Stomach (tissue), 8 donors: ENCODE measurements at regions not wholly inside any gene's neighbourhood (a gene's known extent, or its start where the extent isn't known, plus 50 kb on each side); places are given as distances from the start of the nearest gene placed in this dataset.
A peak's percentile ranks its signal among the peaks of the same experiment; 100 is the strongest.
"Not testable (repeated sequence)": the region's sequence is repeated elsewhere in the genome, so short reads cannot be mapped to it uniquely, and the experiment has no call there.

Experiments used
- DNase-seq, 2 donors: peaks; one replicate each; pipeline versions ENCODE4 v3.0.0 to v3.0.0-alpha.2; 2013 to 2019
- H3K27ac ChIP-seq, 5 donors: fragments of 200-600 bp in 4 of 5; sonication (generic) in 4 of 5; one replicate each; pipeline ENCODE4 v1.5.1; 2013 to 2019; ENCODE audit warnings: mild to moderate bottlenecking in 1 of 5, moderate library complexity in 1 of 5
- H3K27me3 ChIP-seq, 3 donors: fragments of 200-600 bp; sonication (generic); one replicate each; pipeline ENCODE4 v1.5.1; 2017 to 2019; ENCODE audit warnings: mixed run types in 1 of 3
- H3K36me3 ChIP-seq, 4 donors: fragments of 200-600 bp; sonication (generic); 1 replicate in 3 of 4; 2 replicates in 1 of 4; pipeline ENCODE4 v1.5.1; 2016 to 2019
- H3K4me1 ChIP-seq, 4 donors: fragments of 200-600 bp; sonication (generic); one replicate each; pipeline ENCODE4 v1.5.1; 2016 to 2019
- H3K4me3 ChIP-seq, 4 donors: fragments of 200-600 bp; sonication (generic) in 3 of 4; one replicate each; pipeline ENCODE4 v1.5.1; 2016 to 2019; ENCODE audit warnings: mild to moderate bottlenecking in 1 of 4
- H3K9me3 ChIP-seq, 4 donors: fragments of 200-600 bp; sonication (generic); one replicate each; pipeline ENCODE4 v1.5.1; 2016 to 2019
- CTCF ChIP-seq, 7 experiments: fragments of 450-650 bp in 4 of 7; fragments of 200-600 bp in 3 of 7; sonication (generic) in 3 of 7; IDR thresholded peaks; one replicate each; pipeline ENCODE4 v1.5.1; 2016 to 2019; ENCODE audit warnings: antibody characterized with exemption in 7 of 7, control low read depth in 2 of 7, mild to moderate bottlenecking in 1 of 7
- EP300 ChIP-seq: sonication (generic); formaldehyde crosslinking; IDR thresholded peaks from one replicate; pipeline ENCODE4 v1.6.1; 2017; ENCODE audit warnings: antibody characterized with exemption
- POLR2A ChIP-seq, 4 donors: fragments of 450-650 bp; IDR thresholded peaks; one replicate each; pipeline ENCODE4 v1.6.1; 2016; ENCODE audit warnings: antibody characterized with exemption in 4 of 4, control low read depth in 2 of 4, mild to moderate bottlenecking in 1 of 4, moderate library complexity in 1 of 4
- POLR2AphosphoS5 ChIP-seq, 3 donors: sonication (generic); formaldehyde crosslinking; IDR thresholded peaks; one replicate each; pipeline ENCODE4 v1.6.1; 2016; ENCODE audit warnings: antibody characterized with exemption in 3 of 3
- WGBS, 5 donors: extraction: QIAGEN DNeasy Blood & Tissue Kit in 3 of 5; methylation state at CpG; one replicate each; pipeline versions ENCODE4 v1.1.5 to v1.1.7; 2013 to 2018; 5-methylcytosine and 5-hydroxymethylcytosine counted together
- intact Hi-C: fragments of 100-400 bp; cut with DNase I; formaldehyde crosslinking; loops from one replicate; pipeline ENCODE4 v1.15.1; 2023; ENCODE audit warnings: low total_unique reads
- donor health status: healthy with polysubstance abuse.
- donor health status: Bipolar disorder and iron deficiency.
- donor health status: healthy.

GRCh38 chr21:32823296-32823695, 51.7 kb upstream of the PAXBP1 start:
- H3K4me1 ChIP-seq, DNase-seq, H3K36me3 ChIP-seq, H3K9me3 ChIP-seq, H3K27me3 ChIP-seq, H3K27ac ChIP-seq, H3K4me3 ChIP-seq: not testable (repeated sequence)
- 83 to 100% (median 90%) methylated on average over 1 of the region's 1 CpG for WGBS, 5 donors
- intact Hi-C loops = loop anchor here (10.0 kb wide), 1 partner anchor 168 kb away; no protein-coding TSS in a partner anchor

- H3K9me3 ChIP-seq = no peaks in the 10 kb centered on the region
- no peak overlapping the region for H3K27ac ChIP-seq
- no peaks in the 10 kb centered on the region for H3K36me3 ChIP-seq
- no peaks in the 10 kb centered on the region for H3K27me3 ChIP-seq
- DNase-seq = no peak
- H3K4me1 ChIP-seq = no peaks in the 10 kb centered on the region
- 86 to 99% (median 93%) methylated on average over 1 of the region's 1 CpG for WGBS, 5 donors
- TF ChIP-seq POLR2A (IDR thresholded peaks at IDR 0.05) = no peak
- TF ChIP-seq POLR2AphosphoS5 (IDR thresholded peaks at IDR 0.05) = no peak
- no peak for TF ChIP-seq CTCF (IDR thresholded peaks at IDR 0.05)
- no peak for TF ChIP-seq EP300
- intact Hi-C loops = loop anchor here (10.0 kb wide), 1 partner anchor 170 kb away; no protein-coding TSS in a partner anchor
- no peak overlapping the region for H3K4me3 ChIP-seq
Observed at GRCh38 chr21:32824950-32825349, 53.4 kb upstream of the PAXBP1 start.

GRCh38 chr21:32826329-32827167, 55.0 kb upstream of the PAXBP1 start:
- DNase-seq = peak in 1 of 2 donors; percentile 85
- Histone ChIP-seq H3K27ac (no peak overlapping the region), H3K27me3 (peaks cover 0 to 3% (median 0%) of the 10 kb centered on the region in 3 donors), H3K36me3 (no peaks in the 10 kb centered on the region), H3K4me3 (no peak overlapping the region), H3K9me3 (no peaks in the 10 kb centered on the region), H3K4me1 (no peaks in the 10 kb centered on the region)
- TF ChIP-seq POLR2AphosphoS5 (IDR thresholded peaks at IDR 0.05) (peak in 1 of 3 donors; percentile 25), POLR2A (IDR thresholded peaks at IDR 0.05) (no peak), CTCF (IDR thresholded peaks at IDR 0.05) (peak in 5 of 7 experiments; percentile 33 to 54 (median 48)), EP300 (no peak)
- WGBS, 5 donors = 42 to 58% (median 55%) methylated on average over 9 of the region's 9 CpGs
- intact Hi-C loops = loop anchor here (10.0 kb wide), 1 partner anchor 172 kb away; no protein-coding TSS in a partner anchor

- WGBS, 5 donors = 69 to 86% (median 73%) methylated on average over 4 of the region's 4 CpGs
- intact Hi-C loops = loop anchor here (10.0 kb wide), 1 partner anchor 174 kb away; no protein-coding TSS in a partner anchor
Observed at GRCh38 chr21:32828908-32829307, 57.4 kb upstream of the PAXBP1 start.

More at GRCh38 chr21:32828908-32829307, 57.4 kb upstream of the PAXBP1 start:
- H3K4me1 ChIP-seq = peaks cover 0 to 4% (median 0%) of the 10 kb centered on the region in 4 donors
- H3K27ac ChIP-seq = no peak overlapping the region
- no peaks in the 10 kb centered on the region for H3K36me3 ChIP-seq
- peaks cover 0 to 8% (median 0%) of the 10 kb centered on the region in 3 donors for H3K27me3 ChIP-seq
- no peak overlapping the region for H3K4me3 ChIP-seq
- TF ChIP-seq POLR2AphosphoS5 (IDR thresholded peaks at IDR 0.05) (no peak), CTCF (IDR thresholded peaks at IDR 0.05) (no peak), POLR2A (IDR thresholded peaks at IDR 0.05) (no peak), EP300 (no peak)
- no peaks in the 10 kb centered on the region for H3K9me3 ChIP-seq
- no peak for DNase-seq
